Upper lobe of left lung (tissue), 6 donors: ENCODE measurements at regions not wholly inside any gene's neighbourhood (a gene's known extent, or its start where the extent isn't known, plus 50 kb on each side); places are given as distances from the start of the nearest gene placed in this dataset.
A peak's percentile ranks its signal among the peaks of the same experiment; 100 is the strongest.

ENCODE experiments used
- ATAC-seq, 2 donors: fragments of 200-7000 bp; cut with Tn5 transposase; one replicate each; pipeline ENCODE4 v1.9.1; 2022; ENCODE audit warnings: mild to moderate bottlenecking in 2 of 2, moderate library complexity in 2 of 2; ENCODE audit not compliant: low FRiP score in 2 of 2
- DNase-seq, 2 donors: peaks; one replicate each; pipeline ENCODE4 v3.0.0-alpha.2; 2019 to 2020
- H3K27ac ChIP-seq, 4 donors: fragments of 200-600 bp; sonication (generic); one replicate each; pipeline ENCODE4 v1.5.1; 2016 to 2019
- H3K27me3 ChIP-seq, 4 donors: fragments of 200-600 bp; sonication (generic); one replicate each; pipeline ENCODE4 v1.5.1; 2017 to 2019
- H3K36me3 ChIP-seq, 4 donors: fragments of 200-600 bp; sonication (generic); one replicate each; pipeline ENCODE4 v1.5.1; 2016 to 2019
- H3K4me1 ChIP-seq, 4 donors: fragments of 200-600 bp; sonication (generic); one replicate each; pipeline ENCODE4 v1.5.1; 2018 to 2019
- H3K4me3 ChIP-seq, 4 donors: fragments of 200-600 bp; sonication (generic); one replicate each; pipeline ENCODE4 v1.5.1; 2017 to 2019; ENCODE audit warnings: mild to moderate bottlenecking in 2 of 4, moderate library complexity in 1 of 4
- H3K9me3 ChIP-seq, 4 donors: fragments of 200-600 bp; sonication (generic); one replicate each; pipeline ENCODE4 v1.5.1; 2018 to 2019
- CTCF ChIP-seq, 6 experiments: fragments of 450-650 bp in 4 of 6; fragments of 200-600 bp in 2 of 6; sonication (generic) in 2 of 6; IDR thresholded peaks; one replicate each; pipeline ENCODE4 v1.5.1; 2016 to 2019; ENCODE audit warnings: antibody characterized with exemption in 6 of 6
- EP300 ChIP-seq, 4 donors: sonication (generic); formaldehyde crosslinking; IDR thresholded peaks; one replicate each; pipeline ENCODE4 v1.5.1; 2017; ENCODE audit warnings: antibody characterized with exemption in 4 of 4, control low read depth in 2 of 4
- POLR2A ChIP-seq, 4 donors: fragments of 450-650 bp; IDR thresholded peaks; one replicate each; pipeline ENCODE4 v1.5.1; 2016 to 2017; ENCODE audit warnings: antibody characterized with exemption in 4 of 4, mild to moderate bottlenecking in 2 of 4
- POLR2AphosphoS5 ChIP-seq, 2 donors: sonication (generic); formaldehyde crosslinking; IDR thresholded peaks; one replicate each; pipeline ENCODE4 v1.5.1; 2017; ENCODE audit warnings: antibody characterized with exemption in 2 of 2
- WGBS, 2 donors: methylation state at CpG; one replicate each; pipeline ENCODE4 v1.1.5; 2017 to 2018; 5-methylcytosine and 5-hydroxymethylcytosine counted together
- donor health status: DM: no; HTN: no; CAD: no; lungs with moderate emphysema.
- donor health status: DM: no; HTN: yes; CAD: no; lungs with severe emphysema.

GRCh38 chr20:60483371-60483770 lies 525.1 kb downstream of the CDH26 start:
- ATAC-seq, result no peak
- 92% methylated on average over 1 of the region's 1 CpG; no CpG with 5 or more reads in 1 of the 2 donors for WGBS, 2 donors
- no peaks in the 10 kb centered on the region for H3K27me3 ChIP-seq
- TF ChIP-seq CTCF (IDR thresholded peaks at IDR 0.05) (no peak), EP300 (IDR thresholded peaks at IDR 0.05) (no peak), POLR2A (IDR thresholded peaks at IDR 0.05) (no peak), POLR2AphosphoS5 (IDR thresholded peaks at IDR 0.05) (no peak)
- no peak overlapping the region for H3K27ac ChIP-seq
- no peaks in the 10 kb centered on the region for H3K36me3 ChIP-seq
- no peak overlapping the region for H3K4me3 ChIP-seq
- peaks cover 0 to 3% (median 1%) of the 10 kb centered on the region in 4 donors for H3K4me1 ChIP-seq
- H3K9me3 ChIP-seq, result no peaks in the 10 kb centered on the region
- DNase-seq, result no peak

DNA sequence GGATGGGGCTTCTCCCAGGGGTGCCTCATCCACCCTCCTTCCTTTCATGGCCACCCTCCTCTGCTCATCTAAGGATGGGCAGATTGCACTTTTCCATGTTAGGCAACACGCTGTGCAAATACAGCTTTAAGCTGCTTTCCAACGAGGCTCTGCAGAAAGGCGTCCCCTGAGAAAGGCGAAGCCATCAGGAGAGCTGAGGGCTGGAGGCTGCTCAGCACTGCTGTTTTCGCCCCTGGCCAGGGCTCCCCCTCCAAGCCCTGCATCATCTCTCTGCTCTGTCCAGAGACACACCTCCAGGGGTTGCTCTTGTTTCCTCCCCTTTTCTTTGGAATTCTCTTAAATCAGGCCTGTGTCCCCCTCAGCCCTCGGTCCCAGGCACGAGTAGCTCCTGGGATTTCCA lies 526.1 kb downstream of the CDH26 start:
- DNase-seq (no peak), ATAC-seq (no peak)
- no peaks in the 10 kb centered on the region for H3K27me3 ChIP-seq
- WGBS, 2 donors, result 68 to 72% methylated on average over 7 of the region's 7 CpGs
- no peak overlapping the region for H3K27ac ChIP-seq
- peaks cover 0 to 3% (median 1%) of the 10 kb centered on the region in 4 donors for H3K4me1 ChIP-seq
- H3K4me3 ChIP-seq, result no peak overlapping the region
- H3K36me3 ChIP-seq, result no peaks in the 10 kb centered on the region
- no peak for TF ChIP-seq CTCF (IDR thresholded peaks at IDR 0.05)
- TF ChIP-seq POLR2A (IDR thresholded peaks at IDR 0.05), result no peak
- no peak for TF ChIP-seq POLR2AphosphoS5 (IDR thresholded peaks at IDR 0.05)
- no peak for TF ChIP-seq EP300 (IDR thresholded peaks at IDR 0.05)
- H3K9me3 ChIP-seq, result no peaks in the 10 kb centered on the region

DNA sequence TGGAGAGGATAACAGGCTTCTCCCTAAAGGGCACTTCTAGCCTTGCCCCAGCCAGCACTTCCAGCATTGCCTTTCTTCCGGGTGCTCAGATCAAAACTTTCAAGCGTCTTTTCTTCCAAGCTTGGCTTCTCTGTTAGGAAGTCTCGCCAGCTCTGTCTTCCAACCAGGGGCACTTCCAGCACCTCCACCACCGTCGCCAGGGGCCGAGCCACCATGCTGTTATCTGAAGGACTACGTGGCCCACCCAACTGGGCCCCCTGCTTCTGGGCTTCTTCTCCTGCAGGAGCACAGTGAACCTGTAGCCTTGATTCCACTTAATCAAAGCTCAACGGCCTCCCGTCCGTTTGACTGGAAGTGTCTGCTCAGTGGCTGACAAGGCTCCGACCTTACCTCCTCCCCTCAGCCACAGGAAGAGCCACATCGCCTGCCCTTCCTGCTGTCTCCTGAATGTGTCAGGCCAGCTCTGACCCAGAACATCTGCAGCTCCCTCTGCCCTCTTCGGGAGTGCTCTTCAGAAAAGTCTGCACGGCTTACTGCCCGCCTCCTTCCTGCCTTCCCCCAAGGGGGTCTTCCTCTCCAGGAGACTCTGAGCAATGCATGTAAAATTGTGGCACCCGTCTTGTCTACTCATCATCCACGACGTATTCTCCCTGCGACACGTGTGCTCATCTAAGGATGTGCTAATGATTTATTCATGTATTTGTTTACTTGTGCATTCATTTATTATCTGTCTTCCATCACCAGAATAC lies 527.0 kb downstream of the CDH26 start:
- Histone ChIP-seq H3K36me3 (no peaks in the 10 kb centered on the region), H3K9me3 (no peaks in the 10 kb centered on the region), H3K27ac (peak overlapping the region in 1 of 4 donors; percentile 45), H3K27me3 (no peaks in the 10 kb centered on the region), H3K4me3 (no peak overlapping the region), H3K4me1 (peaks cover 0 to 3% (median 1%) of the 10 kb centered on the region in 4 donors)
- DNase-seq (no peak), ATAC-seq (no peak)
- 42 to 52% methylated on average over 20 of the region's 20 CpGs for WGBS, 2 donors
- TF ChIP-seq CTCF (IDR thresholded peaks at IDR 0.05), result no peak
- no peak for TF ChIP-seq EP300 (IDR thresholded peaks at IDR 0.05)
- TF ChIP-seq POLR2AphosphoS5 (IDR thresholded peaks at IDR 0.05), result no peak
- no peak for TF ChIP-seq POLR2A (IDR thresholded peaks at IDR 0.05)

DNA sequence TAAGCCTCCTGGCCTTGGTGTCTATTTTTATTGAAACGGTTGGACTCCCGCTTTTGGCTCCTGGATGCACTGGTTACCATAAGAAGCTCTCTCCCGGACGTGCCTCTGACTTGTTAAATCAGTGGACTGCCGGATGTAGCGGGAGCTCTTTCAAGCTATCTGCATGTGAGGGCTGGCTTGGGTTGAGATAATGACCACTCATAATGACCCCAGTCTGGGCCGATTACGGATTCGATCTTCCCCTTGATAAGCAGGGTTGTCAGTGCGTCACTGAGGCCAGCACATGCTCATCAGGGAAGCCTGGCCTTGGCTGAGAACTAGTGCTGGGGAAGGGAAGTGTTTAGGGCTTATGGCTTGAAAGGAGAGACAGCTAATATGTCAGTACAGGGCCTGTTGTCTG lies 528.1 kb downstream of the CDH26 start:
- Histone ChIP-seq H3K27ac (no peak overlapping the region), H3K36me3 (no peaks in the 10 kb centered on the region), H3K4me3 (no peak overlapping the region), H3K27me3 (no peaks in the 10 kb centered on the region), H3K9me3 (no peaks in the 10 kb centered on the region), H3K4me1 (peaks cover 0 to 5% (median 1%) of the 10 kb centered on the region in 4 donors)
- TF ChIP-seq POLR2AphosphoS5 (IDR thresholded peaks at IDR 0.05), result no peak
- TF ChIP-seq CTCF (IDR thresholded peaks at IDR 0.05), result no peak
- no peak for TF ChIP-seq EP300 (IDR thresholded peaks at IDR 0.05)
- TF ChIP-seq POLR2A (IDR thresholded peaks at IDR 0.05), result no peak
- DNase-seq, result no peak
- no peak for ATAC-seq
- WGBS, 2 donors, result 77 to 78% methylated on average over 8 to 10 of the region's 10 CpGs

- no peaks in the 10 kb centered on the region for H3K9me3 ChIP-seq
- no peak overlapping the region for H3K27ac ChIP-seq
- H3K4me3 ChIP-seq, result no peak overlapping the region
- DNase-seq, result no peak
- WGBS, 2 donors, result 86 to 95% methylated on average over 8 of the region's 8 CpGs
- H3K27me3 ChIP-seq, result no peaks in the 10 kb centered on the region
- TF ChIP-seq CTCF (IDR thresholded peaks at IDR 0.05) (no peak), POLR2A (IDR thresholded peaks at IDR 0.05) (no peak), POLR2AphosphoS5 (IDR thresholded peaks at IDR 0.05) (no peak), EP300 (IDR thresholded peaks at IDR 0.05) (no peak)
- no peaks in the 10 kb centered on the region for H3K36me3 ChIP-seq
- no peak for ATAC-seq
- H3K4me1 ChIP-seq, result peaks cover 0 to 2% (median under 1%) of the 10 kb centered on the region in 4 donors
These were observed 528.7 kb downstream of the CDH26 start for GRCh38 chr20:60486937-60487336.
